SK-N-SH (cell line): ENCODE measurements at regions not wholly inside any gene's neighbourhood (a gene's known extent, or its start where the extent isn't known, plus 50 kb on each side); places are given as distances from the start of the nearest gene placed in this dataset.

ENCODE experiments used
- CTCF ChIA-PET: fragments of 300-600, 350-600 bp; formaldehyde crosslinking; extraction: SDS; loops from one replicate; lab custom pipeline; 2021; lab: Yijun Ruan, JAX
- POLR2A ChIA-PET: fragments of 350-600 bp; sonication (Branson Sonifier 250); formaldehyde crosslinking; extraction: SDS; loops from one replicate; lab custom pipeline; 2020; ENCODE audit warnings: antibody characterized with exemption, inconsistent platforms; lab: Yijun Ruan, JAX
- DNase-seq: peaks from one replicate; pipeline ENCODE4 v3.0.0; 2012
- H2AFZ ChIP-seq: fragments of 200-600 bp; sonication (generic); 2 replicates; pipeline ENCODE4 v1.8.1; 2016; ENCODE audit warnings: antibody characterized with exemption, mild to moderate bottlenecking, low read depth
- H3F3A ChIP-seq: fragments of 200-600 bp; sonication (generic); replicated peaks from 2 replicates; pipeline ENCODE3; 2016; ENCODE audit warnings: antibody characterized with exemption, mild to moderate bottlenecking; ENCODE audit not compliant: insufficient read depth
- H3K27ac ChIP-seq, 2 experiments: fragments of 200-500 bp in 1 of 2; fragments of 200-600 bp in 1 of 2; sonication (Bioruptor generic) in 1 of 2; sonication (generic), shearing (Covaris generic) in 1 of 2; 2 replicates each; pipeline versions ENCODE4 v1.5.1 to v1.6.1; 2014 to 2016; ENCODE audit warnings: low read depth in 2 of 2, inconsistent platforms in 1 of 2, low read length in 1 of 2, mild to moderate bottlenecking in 1 of 2, mixed read lengths in 1 of 2
- H3K27me3 ChIP-seq: fragments of 200-600 bp; sonication (generic), shearing (Covaris generic); 2 replicates; pipeline ENCODE4 v1.6.1; 2016; ENCODE audit warnings: mixed run types; ENCODE audit not compliant: insufficient read depth
- H3K36me3 ChIP-seq, 2 experiments: fragments of 200-500 bp in 1 of 2; fragments of 200-600 bp in 1 of 2; sonication (Bioruptor generic) in 1 of 2; sonication (generic) in 1 of 2; replicated peaks in 1 of 2; 2 replicates each; pipeline versions ENCODE3 to v1.5.1; 2014 to 2016; ENCODE audit warnings: low read length in 1 of 2, mild to moderate bottlenecking in 1 of 2; ENCODE audit not compliant: insufficient read depth in 2 of 2, control insufficient read depth in 1 of 2
- H3K4me1 ChIP-seq, 2 experiments: fragments of 200-500 bp in 1 of 2; fragments of 200-600 bp in 1 of 2; sonication (Bioruptor generic) in 1 of 2; sonication (generic), shearing (Covaris generic) in 1 of 2; 2 replicates each; pipeline versions ENCODE4 v1.5.1 to v1.6.1; 2014 to 2016; ENCODE audit warnings: low read depth in 1 of 2, low read length in 1 of 2, mixed run types in 1 of 2; ENCODE audit not compliant: insufficient read depth in 2 of 2, control insufficient read depth in 1 of 2
- H3K4me2 ChIP-seq: fragments of 200-600 bp; sonication (generic), shearing (Covaris generic); 2 replicates; pipeline ENCODE4 v1.6.1; 2017; ENCODE audit warnings: mixed run types
- H3K4me3 ChIP-seq, 2 experiments: fragments of 200-500 bp in 1 of 2; fragments of 200-600 bp in 1 of 2; sonication (Bioruptor generic) in 1 of 2; sonication (generic), shearing (Covaris generic) in 1 of 2; 2 replicates each; pipeline versions ENCODE4 v1.5.1 to v1.8.1; 2014 to 2016; ENCODE audit warnings: low read depth in 2 of 2, inconsistent platforms in 1 of 2, low read length in 1 of 2, mild to moderate bottlenecking in 1 of 2, mixed read lengths in 1 of 2, moderate library complexity in 1 of 2
- H3K79me2 ChIP-seq: fragments of 200-600 bp; sonication (generic); 2 replicates; pipeline ENCODE4 v1.8.1; 2017; ENCODE audit warnings: mild to moderate bottlenecking; ENCODE audit not compliant: insufficient read depth
- H3K9ac ChIP-seq: fragments of 200-600 bp; sonication (generic); 2 replicates; pipeline ENCODE4 v1.6.1; 2017; ENCODE audit warnings: mixed run types
- H3K9me2 ChIP-seq: fragments of 200-600 bp; sonication (generic); 2 replicates; pipeline ENCODE4 v1.6.1; 2017; ENCODE audit warnings: mixed run types
- H3K9me3 ChIP-seq: fragments of 200-600 bp; sonication (generic); 2 replicates; pipeline ENCODE4 v1.6.1; 2017; ENCODE audit warnings: mixed run types, mild to moderate bottlenecking, moderate library complexity
- H4K20me1 ChIP-seq: fragments of 200-600 bp; sonication (generic); 2 replicates; pipeline ENCODE4 v1.6.1; 2017; ENCODE audit warnings: mild to moderate bottlenecking, mixed run types; ENCODE audit not compliant: insufficient read depth
- EP300 ChIP-seq, 2 experiments: IDR thresholded peaks; 2 replicates each; pipeline versions ENCODE4 v1.4.0 to v1.6.1; 2012; ENCODE audit warnings: borderline replicate concordance in 1 of 2, low read depth in 1 of 2, low read length in 1 of 2
- EZH2phosphoT487 ChIP-seq: fragments of 200-600 bp; sonication (generic); IDR thresholded peaks from 2 replicates; pipeline ENCODE4 v1.6.1; 2017; ENCODE audit warnings: low read depth, mixed run types, mild to moderate bottlenecking, antibody characterized with exemption, moderate library complexity, borderline replicate concordance
- FOXJ3 ChIP-seq: sonication (generic); formaldehyde crosslinking; IDR thresholded peaks from 2 replicates; pipeline ENCODE4 v1.5.1; 2020; ENCODE audit warnings: mild to moderate bottlenecking, missing genetic modification reagents
- FOXM1 ChIP-seq: IDR thresholded peaks from 2 replicates; pipeline ENCODE4 v1.4.0; 2012; ENCODE audit warnings: low read depth, mild to moderate bottlenecking
- GABPA ChIP-seq: IDR thresholded peaks from 2 replicates; pipeline ENCODE4 v1.4.0; 2012; ENCODE audit warnings: low read depth, mild to moderate bottlenecking
- NFIC ChIP-seq: IDR thresholded peaks from 2 replicates; pipeline ENCODE4 v1.4.0; 2012; ENCODE audit warnings: borderline replicate concordance
- NRF1 ChIP-seq: IDR thresholded peaks from 2 replicates; pipeline ENCODE4 v1.6.1; 2012; ENCODE audit warnings: low read depth, mild to moderate bottlenecking, low read length
- POLR2AphosphoS5 ChIP-seq: IDR thresholded peaks from 2 replicates; pipeline ENCODE4 v1.6.1; 2012; ENCODE audit warnings: low read depth, low read length
- RAD21 ChIP-seq: IDR thresholded peaks from 2 replicates; pipeline ENCODE4 v1.6.1; 2012; ENCODE audit warnings: mild to moderate bottlenecking, low read length
- RCOR1 ChIP-seq: fragments of 150-350 bp; IDR thresholded peaks from 2 replicates; pipeline ENCODE4 v1.6.1; 2017; ENCODE audit warnings: antibody characterized with exemption, low read length
- REST ChIP-seq: IDR thresholded peaks from 2 replicates; pipeline ENCODE4 v1.6.1; 2012; ENCODE audit warnings: mild to moderate bottlenecking, low read depth, low read length, moderate library complexity
- RXRA ChIP-seq: IDR thresholded peaks from 2 replicates; pipeline ENCODE4 v1.4.0; 2012; ENCODE audit warnings: low read depth, mild to moderate bottlenecking, borderline replicate concordance
- SMC3 ChIP-seq: IDR thresholded peaks from 2 replicates; pipeline ENCODE4 v1.6.1; 2012; ENCODE audit warnings: low read depth, low read length, improper control_type of control experiment
- TCF12 ChIP-seq: IDR thresholded peaks from 2 replicates; pipeline ENCODE4 v1.4.0; 2012
- TEAD4 ChIP-seq: IDR thresholded peaks from 2 replicates; pipeline ENCODE4 v1.4.0; 2012; ENCODE audit warnings: mild to moderate bottlenecking, borderline replicate concordance; ENCODE audit not compliant: insufficient read depth
- USF1 ChIP-seq: IDR thresholded peaks from 2 replicates; pipeline ENCODE4 v1.4.0; 2012; ENCODE audit warnings: low read depth, borderline replicate concordance
- YY1 ChIP-seq: IDR thresholded peaks from 2 replicates; pipeline ENCODE4 v1.4.0; 2012; ENCODE audit warnings: low read depth, mild to moderate bottlenecking
- WGBS: methylation state at CpG from one replicate; pipeline ENCODE4 v1.1.6; 2017; ENCODE audit warnings: low lambda C conversion rate; 5-methylcytosine and 5-hydroxymethylcytosine counted together
- TF ChIP-seq, protein P1 (sequence below): IDR thresholded peaks from 2 replicates; pipeline ENCODE4 v1.4.0; 2012; ENCODE audit warnings: low read depth, borderline replicate concordance
- TF ChIP-seq, protein P2 (sequence below): IDR thresholded peaks from 2 replicates; pipeline ENCODE4 v1.4.0; 2012; ENCODE audit warnings: low read depth

GRCh38 chr13:80705371-80706163 lies 364.6 kb upstream of the SPRY2 start:
- H2AFZ ChIP-seq = no peak overlapping the region
- H3K9me3 ChIP-seq = no peaks in the 10 kb centered on the region
- H3K27me3 ChIP-seq = no peaks in the 10 kb centered on the region
- TF ChIP-seq RXRA = no peak
- TF ChIP-seq REST = no peak
- TF ChIP-seq, protein P1, sequence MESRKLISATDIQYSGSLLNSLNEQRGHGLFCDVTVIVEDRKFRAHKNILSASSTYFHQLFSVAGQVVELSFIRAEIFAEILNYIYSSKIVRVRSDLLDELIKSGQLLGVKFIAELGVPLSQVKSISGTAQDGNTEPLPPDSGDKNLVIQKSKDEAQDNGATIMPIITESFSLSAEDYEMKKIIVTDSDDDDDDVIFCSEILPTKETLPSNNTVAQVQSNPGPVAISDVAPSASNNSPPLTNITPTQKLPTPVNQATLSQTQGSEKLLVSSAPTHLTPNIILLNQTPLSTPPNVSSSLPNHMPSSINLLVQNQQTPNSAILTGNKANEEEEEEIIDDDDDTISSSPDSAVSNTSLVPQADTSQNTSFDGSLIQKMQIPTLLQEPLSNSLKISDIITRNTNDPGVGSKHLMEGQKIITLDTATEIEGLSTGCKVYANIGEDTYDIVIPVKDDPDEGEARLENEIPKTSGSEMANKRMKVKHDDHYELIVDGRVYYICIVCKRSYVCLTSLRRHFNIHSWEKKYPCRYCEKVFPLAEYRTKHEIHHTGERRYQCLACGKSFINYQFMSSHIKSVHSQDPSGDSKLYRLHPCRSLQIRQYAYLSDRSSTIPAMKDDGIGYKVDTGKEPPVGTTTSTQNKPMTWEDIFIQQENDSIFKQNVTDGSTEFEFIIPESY = no peak
- TF ChIP-seq RCOR1 = no peak
- no peak for TF ChIP-seq GABPA
- no peak for TF ChIP-seq USF1
- TF ChIP-seq EZH2phosphoT487 = no peak
- no peak for TF ChIP-seq POLR2AphosphoS5
- TF ChIP-seq FOXM1 = no peak
- TF ChIP-seq NFIC = no peak
- TF ChIP-seq FOXJ3 = no peak
- no peak for TF ChIP-seq TCF12
- TF ChIP-seq EP300 (IDR thresholded peaks at IDR 0.05; ENCODE audit: borderline replicate concordance in 1 of 2, low read depth in 1 of 2, low read length in 1 of 2) = no peak
- TF ChIP-seq YY1 = no peak
- TF ChIP-seq RAD21 = no peak
- no peak for TF ChIP-seq TEAD4
- no peak for TF ChIP-seq SMC3
- no peak for TF ChIP-seq NRF1
- TF ChIP-seq, protein P2, sequence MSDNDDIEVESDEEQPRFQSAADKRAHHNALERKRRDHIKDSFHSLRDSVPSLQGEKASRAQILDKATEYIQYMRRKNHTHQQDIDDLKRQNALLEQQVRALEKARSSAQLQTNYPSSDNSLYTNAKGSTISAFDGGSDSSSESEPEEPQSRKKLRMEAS = no peak
- H3K36me3 ChIP-seq = no peaks in the 10 kb centered on the region
- CTCF ChIA-PET = no interaction called here
- H3K4me1 ChIP-seq = no peaks in the 10 kb centered on the region; a peak in 1 of 4 replicates
- H3K4me3 ChIP-seq = no peak overlapping the region
- no peaks in the 10 kb centered on the region for H4K20me1 ChIP-seq
- WGBS = 71% methylated on average over 10 of the region's 30 CpGs
- no peak overlapping the region for H3K9ac ChIP-seq
- H3K4me2 ChIP-seq = no peak overlapping the region
- DNase-seq = peak; percentile 7
- H3K9me2 ChIP-seq = no peaks in the 10 kb centered on the region
- H3K27ac ChIP-seq = no peak overlapping the region
- H3F3A ChIP-seq = no peaks in the 10 kb centered on the region
- no peaks in the 10 kb centered on the region for H3K79me2 ChIP-seq
- POLR2A ChIA-PET = no interaction called here
